CD8-positive, alpha-beta memory T cell (primary cell): ENCODE measurements at regions not wholly inside any gene's neighbourhood (a gene's known extent, or its start where the extent isn't known, plus 50 kb on each side); places are given as distances from the start of the nearest gene placed in this dataset.

ENCODE experiments used
- CTCF ChIA-PET: fragments of 350-600 bp; sonication (Branson Sonifier 250); formaldehyde crosslinking; loops from one replicate; lab custom pipeline; 2021; ENCODE audit warnings: antibody characterized with exemption; lab: Charles Lee
- POLR2A ChIA-PET: fragments of 350-600 bp; sonication (Branson Sonifier 250); formaldehyde crosslinking; loops from one replicate; lab custom pipeline; 2021; ENCODE audit warnings: antibody characterized with exemption; lab: Charles Lee
- DNase-seq, 5 donors: peaks; one replicate each; pipeline versions ENCODE4 v3.0.0 to v3.0.0-alpha.2; 2020 to 2022; ENCODE audit warnings: mixed read lengths in 1 of 5
- H3K27ac ChIP-seq: one replicate; pipeline ENCODE4 v1.7.0; 2013; ENCODE audit warnings: low read depth, mild to moderate bottlenecking, low read length, moderate library complexity
- H3K27me3 ChIP-seq: 2 replicates; pipeline ENCODE4 v1.7.0; 2013; ENCODE audit warnings: low read length, mild to moderate bottlenecking; ENCODE audit not compliant: insufficient read depth, poor library complexity, severe bottlenecking
- H3K36me3 ChIP-seq: 2 replicates; pipeline ENCODE4 v1.7.0; 2013; ENCODE audit warnings: mild to moderate bottlenecking, low read length, moderate library complexity; ENCODE audit not compliant: insufficient read depth
- H3K4me1 ChIP-seq: 2 replicates; pipeline ENCODE4 v1.7.0; 2013; ENCODE audit warnings: mild to moderate bottlenecking, low read length, moderate library complexity; ENCODE audit not compliant: insufficient read depth
- H3K4me3 ChIP-seq: 2 replicates; pipeline ENCODE4 v1.7.0; 2013; ENCODE audit warnings: mild to moderate bottlenecking, low read length
- H3K9me3 ChIP-seq: 2 replicates; pipeline ENCODE4 v1.7.0; 2013; ENCODE audit warnings: mild to moderate bottlenecking, low read length
- H3K27ac Mint-ChIP-seq, 8 donors: one replicate each; pipeline ENCODE4 v1.8.0; 2020 to 2021; ENCODE audit warnings: mixed read lengths in 8 of 8, mild to moderate bottlenecking in 6 of 8, inconsistent platforms in 3 of 8, moderate library complexity in 3 of 8
- H3K27me3 Mint-ChIP-seq, 2 donors: one replicate each; pipeline ENCODE4 v1.8.0; 2020 to 2021; ENCODE audit warnings: mixed read lengths in 2 of 2, mild to moderate bottlenecking in 1 of 2, moderate library complexity in 1 of 2
- H3K36me3 Mint-ChIP-seq, 3 donors: one replicate each; pipeline ENCODE4 v1.8.0; 2020 to 2021; ENCODE audit warnings: mixed read lengths in 3 of 3, inconsistent platforms in 1 of 3, mild to moderate bottlenecking in 1 of 3
- H3K4me1 Mint-ChIP-seq, 3 donors: one replicate each; pipeline ENCODE4 v1.8.0; 2020 to 2021; ENCODE audit warnings: mixed read lengths in 3 of 3, inconsistent platforms in 1 of 3, mild to moderate bottlenecking in 1 of 3
- H3K4me3 Mint-ChIP-seq, 7 donors: one replicate each; pipeline ENCODE4 v1.8.0; 2020 to 2021; ENCODE audit warnings: mixed read lengths in 7 of 7, mild to moderate bottlenecking in 6 of 7, moderate library complexity in 4 of 7, inconsistent platforms in 2 of 7
- H3K9me3 Mint-ChIP-seq, 5 donors: one replicate each; pipeline ENCODE4 v1.8.0; 2020 to 2022; ENCODE audit warnings: mixed read lengths in 5 of 5, mild to moderate bottlenecking in 3 of 5, moderate library complexity in 2 of 5, inconsistent platforms in 1 of 5

DNA sequence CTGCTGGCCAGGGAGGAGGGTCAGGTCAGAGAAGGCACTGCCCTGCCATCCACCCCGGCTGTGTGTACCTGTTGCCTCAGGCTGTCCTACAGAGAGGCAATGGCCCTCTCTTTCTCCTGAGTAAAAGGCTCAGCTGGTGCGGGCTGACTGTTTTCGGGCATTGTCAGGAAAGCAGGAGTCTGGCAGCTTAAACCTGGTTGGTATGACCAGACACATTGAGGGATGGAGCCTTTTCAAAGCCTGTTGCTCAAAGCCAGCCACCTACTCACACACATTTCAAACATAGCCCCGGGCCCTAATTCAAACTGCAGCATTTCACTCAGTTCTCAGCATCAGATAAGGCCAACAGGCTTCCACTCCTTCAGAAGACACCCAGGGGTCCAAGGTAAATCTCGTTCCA is 61.8 kb upstream of the PDX1 start:
- DNase-seq, result no peak
- POLR2A ChIA-PET, result no interaction called here
- Mint-ChIP-seq H3K9me3 (no peaks in the 10 kb centered on the region), H3K27me3 (peaks cover 22 to 38% of the 10 kb centered on the region in 2 donors), H3K36me3 (no peaks in the 10 kb centered on the region), H3K27ac (no peak overlapping the region), H3K4me1 (no peaks in the 10 kb centered on the region), H3K4me3 (no peak overlapping the region)
- no peaks in the 10 kb centered on the region for H3K36me3 ChIP-seq
- H3K4me1 ChIP-seq, result no peaks in the 10 kb centered on the region
- H3K4me3 ChIP-seq, result no peak overlapping the region
- H3K27ac ChIP-seq, result no peak overlapping the region
- CTCF ChIA-PET, result no interaction called here
- no peaks in the 10 kb centered on the region for H3K27me3 ChIP-seq
- H3K9me3 ChIP-seq, result no peaks in the 10 kb centered on the region

DNA sequence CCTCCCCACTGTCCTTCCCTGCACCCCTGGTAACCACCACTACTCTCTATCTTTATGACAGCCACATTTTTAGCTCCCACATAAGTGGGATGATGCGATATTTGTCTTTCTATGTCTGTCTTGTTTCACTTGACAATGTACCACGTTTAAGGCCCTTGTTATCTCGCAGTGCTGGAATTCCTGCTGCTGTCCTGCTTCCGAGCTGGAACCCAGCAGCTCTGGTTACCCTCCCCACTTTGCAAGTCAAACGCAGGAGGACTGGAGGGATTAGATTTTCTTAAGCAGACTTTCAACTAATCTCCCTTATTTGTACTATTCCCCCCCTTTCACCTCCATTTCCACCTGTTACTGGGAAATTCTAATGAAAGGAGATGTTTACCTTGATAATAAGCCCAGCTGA is 59.1 kb upstream of the PDX1 start:
- no peaks in the 10 kb centered on the region for H3K9me3 Mint-ChIP-seq
- Histone ChIP-seq H3K36me3 (no peaks in the 10 kb centered on the region), H3K4me3 (no peak overlapping the region), H3K4me1 (no peaks in the 10 kb centered on the region), H3K27me3 (no peaks in the 10 kb centered on the region), H3K9me3 (no peaks in the 10 kb centered on the region), H3K27ac (no peak overlapping the region)
- POLR2A ChIA-PET, result no interaction called here
- H3K27me3 Mint-ChIP-seq, result peaks cover 24 to 32% of the 10 kb centered on the region in 2 donors
- H3K27ac Mint-ChIP-seq, result no peak overlapping the region
- CTCF ChIA-PET, result no interaction called here
- DNase-seq, result no peak
- H3K4me1 Mint-ChIP-seq, result no peaks in the 10 kb centered on the region
- no peaks in the 10 kb centered on the region for H3K36me3 Mint-ChIP-seq
- no peak overlapping the region for H3K4me3 Mint-ChIP-seq

GRCh38 chr13:27861165-27861564 is 58.6 kb upstream of the PDX1 start:
- CTCF ChIA-PET, result no interaction called here
- H3K27ac Mint-ChIP-seq, result no peak overlapping the region
- no peak overlapping the region for H3K27ac ChIP-seq
- no peaks in the 10 kb centered on the region for H3K36me3 Mint-ChIP-seq
- no peak overlapping the region for H3K4me3 ChIP-seq
- no peaks in the 10 kb centered on the region for H3K4me1 ChIP-seq
- no peaks in the 10 kb centered on the region for H3K9me3 Mint-ChIP-seq
- H3K4me1 Mint-ChIP-seq, result no peaks in the 10 kb centered on the region
- H3K4me3 Mint-ChIP-seq, result no peak overlapping the region
- H3K27me3 ChIP-seq, result no peaks in the 10 kb centered on the region
- H3K27me3 Mint-ChIP-seq, result peaks cover 24 to 32% of the 10 kb centered on the region in 2 donors
- no peak for DNase-seq
- H3K36me3 ChIP-seq, result no peaks in the 10 kb centered on the region
- POLR2A ChIA-PET, result no interaction called here
- no peaks in the 10 kb centered on the region for H3K9me3 ChIP-seq

DNA sequence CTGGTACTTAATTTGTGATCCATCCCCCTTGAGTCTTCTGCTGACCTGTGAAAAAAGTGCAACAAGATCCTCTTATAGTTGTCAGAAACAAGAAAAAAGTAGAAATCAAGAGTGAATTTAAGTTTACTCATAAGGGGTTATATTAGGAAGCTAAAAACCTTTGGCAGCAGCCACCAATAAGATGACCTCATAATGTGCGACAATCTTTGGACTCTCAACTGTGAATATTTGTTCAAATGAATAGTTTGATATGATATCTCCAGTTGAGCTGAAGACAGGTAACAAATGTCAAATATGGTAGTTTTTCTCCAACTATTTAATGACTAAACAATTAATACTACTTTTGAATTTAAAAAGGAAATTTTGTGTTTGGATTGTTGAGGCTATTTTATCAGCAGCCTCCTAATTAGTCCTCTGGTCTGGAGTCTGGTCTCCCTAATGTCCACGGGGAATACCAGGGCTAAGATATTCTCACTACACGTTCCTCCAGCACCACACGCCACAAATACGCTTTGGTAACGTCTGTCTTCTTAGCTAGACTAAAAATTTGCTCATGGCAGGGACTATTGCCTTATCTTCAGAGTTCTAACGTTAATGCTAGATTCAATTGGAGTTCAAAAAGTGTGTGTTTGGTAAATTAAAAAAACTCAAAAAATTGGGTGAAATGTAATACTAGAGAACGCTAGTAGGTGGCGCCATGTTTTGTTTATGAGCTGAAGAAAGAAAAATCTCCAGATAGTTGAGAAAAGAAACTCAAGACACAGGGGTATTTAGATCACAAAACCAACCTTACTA is 51.0 kb upstream of the PDX1 start:
- no peaks in the 10 kb centered on the region for H3K4me1 Mint-ChIP-seq
- H3K36me3 Mint-ChIP-seq, result no peaks in the 10 kb centered on the region
- no peak for DNase-seq
- no peaks in the 10 kb centered on the region for H3K9me3 Mint-ChIP-seq
- ChIA-PET POLR2A (no interaction called here), CTCF (interaction anchor here (1.1 kb wide), 1 partner anchor 11 kb away, joined by 5 read pairs; no protein-coding TSS in a partner anchor)
- Histone ChIP-seq H3K36me3 (no peaks in the 10 kb centered on the region), H3K9me3 (no peaks in the 10 kb centered on the region), H3K27ac (no peak overlapping the region), H3K27me3 (no peaks in the 10 kb centered on the region), H3K4me3 (no peak overlapping the region), H3K4me1 (no peaks in the 10 kb centered on the region)
- H3K4me3 Mint-ChIP-seq, result no peak overlapping the region
- H3K27ac Mint-ChIP-seq, result peak overlapping the region in 1 of 8 donors; percentile 69
- peaks cover 15 to 37% of the 10 kb centered on the region in 2 donors for H3K27me3 Mint-ChIP-seq

- CTCF ChIA-PET, result interaction anchor here (1.1 kb wide), 1 partner anchor 10 kb away, joined by 5 read pairs; no protein-coding TSS in a partner anchor
- no peak overlapping the region for H3K27ac Mint-ChIP-seq
- H3K9me3 Mint-ChIP-seq, result no peaks in the 10 kb centered on the region
- no peak overlapping the region for H3K27ac ChIP-seq
- no peaks in the 10 kb centered on the region for H3K36me3 ChIP-seq
- H3K4me1 ChIP-seq, result no peaks in the 10 kb centered on the region
- no peak overlapping the region for H3K4me3 Mint-ChIP-seq
- no peak overlapping the region for H3K4me3 ChIP-seq
- H3K4me1 Mint-ChIP-seq, result no peaks in the 10 kb centered on the region
- peaks cover 12 to 35% of the 10 kb centered on the region in 2 donors for H3K27me3 Mint-ChIP-seq
- no peaks in the 10 kb centered on the region for H3K27me3 ChIP-seq
- no peaks in the 10 kb centered on the region for H3K9me3 ChIP-seq
- no peaks in the 10 kb centered on the region for H3K36me3 Mint-ChIP-seq
- no peak for DNase-seq
- POLR2A ChIA-PET, result no interaction called here
These were observed 50.2 kb upstream of the PDX1 start for GRCh38 chr13:27869436-27870095.
